NCI-H2196 (cell line): ENCODE measurements at regions not wholly inside any gene's neighbourhood (a gene's known extent, or its start where the extent isn't known, plus 50 kb on each side); places are given as distances from the start of the nearest gene placed in this dataset.
A peak's percentile ranks its signal among the peaks of the same experiment; 100 is the strongest.

Experiments
- DNase-seq: peaks from one replicate; lab custom pipeline; 2025; ENCODE audit not compliant: unreplicated experiment; lab: John Stamatoyannopoulos, UW

- DNase-seq, result peak; percentile 49
Observed at GRCh38 chr16:85520853-85521521, 92.1 kb upstream of the GSE1 start.

GRCh38 chr16:85521552-85522307 is 91.4 kb upstream of the GSE1 start:
- DNase-seq, result no peak

GRCh38 chr16:85522308-85522841 is 90.7 kb upstream of the GSE1 start:
- DNase-seq, result no peak

- no peak for DNase-seq
Observed at GRCh38 chr16:85522842-85523601, 90.1 kb upstream of the GSE1 start.

GRCh38 chr16:85523602-85524364 is 89.3 kb upstream of the GSE1 start:
- DNase-seq, result peak; percentile 63

GRCh38 chr16:85524365-85524629 is 88.8 kb upstream of the GSE1 start:
- no peak for DNase-seq

- no peak for DNase-seq
Observed at GRCh38 chr16:85524630-85525419, 88.3 kb upstream of the GSE1 start.

GRCh38 chr16:85525420-85526184 is 87.5 kb upstream of the GSE1 start:
- DNase-seq, result no peak

- DNase-seq, result no peak
Observed at GRCh38 chr16:85526185-85526974, 86.7 kb upstream of the GSE1 start.

GRCh38 chr16:85527042-85527766 is 85.9 kb upstream of the GSE1 start:
- DNase-seq, result no peak

- DNase-seq, result no peak
Observed at GRCh38 chr16:85527767-85528297, 85.3 kb upstream of the GSE1 start.

- no peak for DNase-seq
Observed at GRCh38 chr16:85528528-85529387, 84.4 kb upstream of the GSE1 start.

- no peak for DNase-seq
Observed at GRCh38 chr16:85529489-85530369, 83.4 kb upstream of the GSE1 start.

- no peak for DNase-seq
Observed at GRCh38 chr16:85530370-85530739, 82.8 kb upstream of the GSE1 start.

GRCh38 chr16:85531516-85531915 is 81.6 kb upstream of the GSE1 start:
- no peak for DNase-seq

- no peak for DNase-seq
Observed at GRCh38 chr16:85532147-85532546, 81.0 kb upstream of the GSE1 start.
